Neural crest cell (in vitro differentiated cells): ENCODE measurements at regions not wholly inside any gene's neighbourhood (a gene's known extent, or its start where the extent isn't known, plus 50 kb on each side); places are given as distances from the start of the nearest gene placed in this dataset.
"Not testable (repeated sequence)": the region's sequence is repeated elsewhere in the genome, so short reads cannot be mapped to it uniquely, and the experiment has no call there.

Source experiments
- DNase-seq: peaks from one replicate; pipeline ENCODE4 v3.0.0; 2021; ENCODE audit warnings: low read depth, mixed read lengths, low spot score
- H3K27ac Mint-ChIP-seq: one replicate; pipeline ENCODE4 v1.8.0; 2021; ENCODE audit warnings: mild to moderate bottlenecking, mixed read lengths; ENCODE audit not compliant: unreplicated experiment
- H3K27me3 Mint-ChIP-seq: 2 replicates; pipeline ENCODE4 v1.8.0; 2021; ENCODE audit warnings: low read depth, mild to moderate bottlenecking, mixed read lengths
- H3K36me3 Mint-ChIP-seq: 2 replicates; pipeline ENCODE4 v1.8.0; 2021; ENCODE audit warnings: low read depth, mild to moderate bottlenecking, mixed read lengths
- H3K4me1 Mint-ChIP-seq: 2 replicates; pipeline ENCODE4 v1.8.0; 2021; ENCODE audit warnings: mixed read lengths
- H3K4me3 Mint-ChIP-seq: one replicate; pipeline ENCODE4 v1.8.0; 2021; ENCODE audit warnings: mild to moderate bottlenecking, mixed read lengths
- H3K9me3 Mint-ChIP-seq: 2 replicates; pipeline ENCODE4 v1.8.0; 2021; ENCODE audit warnings: mixed read lengths
- TF ChIP-seq, protein P1 (sequence below): fragments of 200-600 bp; sonication (generic); conservative IDR thresholded peaks from 2 replicates; pipeline ENCODE4 v1.5.0; 2021; ENCODE audit warnings: antibody characterized with exemption, mild to moderate bottlenecking

DNA sequence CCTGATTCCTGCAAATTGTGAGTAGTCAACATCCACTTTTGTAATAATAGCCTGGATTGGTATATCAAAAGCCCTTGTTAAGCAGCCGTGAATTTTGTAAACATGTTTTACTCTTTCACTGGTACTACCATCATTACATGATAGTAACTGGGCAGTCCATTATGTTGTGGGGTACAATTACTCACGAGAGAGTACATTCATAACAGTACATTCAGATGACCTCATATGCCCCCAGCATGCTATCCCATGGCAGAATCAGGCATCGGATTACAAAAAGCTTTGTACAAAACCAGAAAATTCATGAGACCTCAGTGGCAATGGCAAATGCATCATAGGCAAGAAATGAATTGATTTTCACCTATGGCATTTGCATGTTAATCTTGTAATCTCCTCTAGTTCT is 166.2 kb downstream of the EPM2A start:
- DNase-seq: no peak
- peaks cover under 1% of the 10 kb centered on the region for H3K36me3 Mint-ChIP-seq
- peaks cover 4% of the 10 kb centered on the region for H3K4me1 Mint-ChIP-seq
- H3K9me3 Mint-ChIP-seq: peaks cover 5% of the 10 kb centered on the region
- no peaks in the 10 kb centered on the region for H3K27me3 Mint-ChIP-seq
- TF ChIP-seq, protein P1, sequence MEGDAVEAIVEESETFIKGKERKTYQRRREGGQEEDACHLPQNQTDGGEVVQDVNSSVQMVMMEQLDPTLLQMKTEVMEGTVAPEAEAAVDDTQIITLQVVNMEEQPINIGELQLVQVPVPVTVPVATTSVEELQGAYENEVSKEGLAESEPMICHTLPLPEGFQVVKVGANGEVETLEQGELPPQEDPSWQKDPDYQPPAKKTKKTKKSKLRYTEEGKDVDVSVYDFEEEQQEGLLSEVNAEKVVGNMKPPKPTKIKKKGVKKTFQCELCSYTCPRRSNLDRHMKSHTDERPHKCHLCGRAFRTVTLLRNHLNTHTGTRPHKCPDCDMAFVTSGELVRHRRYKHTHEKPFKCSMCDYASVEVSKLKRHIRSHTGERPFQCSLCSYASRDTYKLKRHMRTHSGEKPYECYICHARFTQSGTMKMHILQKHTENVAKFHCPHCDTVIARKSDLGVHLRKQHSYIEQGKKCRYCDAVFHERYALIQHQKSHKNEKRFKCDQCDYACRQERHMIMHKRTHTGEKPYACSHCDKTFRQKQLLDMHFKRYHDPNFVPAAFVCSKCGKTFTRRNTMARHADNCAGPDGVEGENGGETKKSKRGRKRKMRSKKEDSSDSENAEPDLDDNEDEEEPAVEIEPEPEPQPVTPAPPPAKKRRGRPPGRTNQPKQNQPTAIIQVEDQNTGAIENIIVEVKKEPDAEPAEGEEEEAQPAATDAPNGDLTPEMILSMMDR: no peak
- H3K4me3 Mint-ChIP-seq: no peak overlapping the region
- H3K27ac Mint-ChIP-seq: no peak overlapping the region

DNA sequence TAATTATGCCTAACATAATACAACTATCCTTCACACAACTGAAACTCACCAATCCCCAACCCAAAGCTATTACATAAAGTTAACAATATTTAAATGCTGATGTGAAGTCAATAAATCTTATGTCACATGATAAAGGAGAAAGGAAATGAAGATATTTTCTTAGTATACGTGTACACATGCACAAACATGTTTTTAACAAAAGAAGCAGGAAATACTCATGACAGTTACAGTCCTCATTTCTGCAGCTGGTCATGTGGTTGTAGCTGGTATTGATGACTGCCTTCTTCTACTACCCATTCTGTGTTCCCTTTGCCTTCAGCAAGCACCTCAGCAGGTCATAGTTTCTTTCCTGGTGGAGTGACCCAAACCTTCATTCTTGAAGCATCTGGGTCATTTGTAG is 165.0 kb downstream of the EPM2A start:
- DNase-seq, H3K27me3 Mint-ChIP-seq, H3K36me3 Mint-ChIP-seq, H3K4me3 Mint-ChIP-seq, H3K27ac Mint-ChIP-seq, H3K4me1 Mint-ChIP-seq: not testable (repeated sequence)
- H3K9me3 Mint-ChIP-seq: peaks cover 13% of the 10 kb centered on the region

DNA sequence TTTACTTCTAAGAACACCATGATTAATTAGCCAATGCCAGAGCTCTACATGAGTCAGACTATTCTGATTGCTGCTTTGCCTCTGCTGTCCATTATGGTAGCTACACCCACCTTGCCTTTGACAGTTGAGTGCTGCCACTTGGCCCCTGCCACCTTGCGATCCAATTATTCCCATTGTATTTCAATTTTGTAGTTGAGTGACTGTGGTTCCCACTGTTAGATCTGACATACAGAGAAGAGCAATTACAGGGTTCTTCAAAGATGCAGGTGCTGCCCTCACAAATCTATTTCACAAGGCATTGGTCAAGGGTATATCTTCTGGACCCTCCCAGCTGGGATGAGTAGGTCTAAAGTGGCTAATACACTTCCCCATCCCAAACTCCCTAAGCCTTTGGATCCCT is 161.1 kb downstream of the EPM2A start:
- H3K4me1 Mint-ChIP-seq, H3K4me3 Mint-ChIP-seq, H3K27ac Mint-ChIP-seq, DNase-seq, H3K27me3 Mint-ChIP-seq: not testable (repeated sequence)
- Mint-ChIP-seq H3K36me3 (peaks cover 11% of the 10 kb centered on the region), H3K9me3 (peaks cover 29% of the 10 kb centered on the region)
